Activated CD8-positive, alpha-beta T cell treated with anti-CD3 and anti-CD28 coated beads, Interleukin-2, amount 10 ng/mL, durations not matched to agents 7 days and 5 days (primary cell): ENCODE measurements at regions not wholly inside any gene's neighbourhood (a gene's known extent, or its start where the extent isn't known, plus 50 kb on each side); places are given as distances from the start of the nearest gene placed in this dataset.

ENCODE experiments used
- ATAC-seq: fragments of 150-1000 bp; cut with Tn5 transposase; one replicate; pipeline ENCODE4 v1.10.0; 2021; ENCODE audit warnings: moderate library complexity
- CTCF ChIA-PET: fragments of 350-600 bp; sonication (Branson Sonifier 250); formaldehyde crosslinking; loops from one replicate; lab custom pipeline; 2021; ENCODE audit warnings: antibody characterized with exemption; lab: Charles Lee
- POLR2A ChIA-PET: fragments of 350-600 bp; sonication (Branson Sonifier 250); formaldehyde crosslinking; loops from one replicate; lab custom pipeline; 2021; ENCODE audit warnings: antibody characterized with exemption; lab: Charles Lee
- DNase-seq: peaks from one replicate; pipeline ENCODE4 v3.0.0-alpha.2; 2020
- H3K27ac Mint-ChIP-seq: one replicate; pipeline ENCODE4 v1.8.0; 2021; ENCODE audit warnings: mild to moderate bottlenecking, mixed read lengths
- H3K27me3 Mint-ChIP-seq: one replicate; pipeline ENCODE4 v1.8.0; 2021; ENCODE audit warnings: low read depth, mixed read lengths
- H3K36me3 Mint-ChIP-seq: one replicate; pipeline ENCODE4 v1.8.0; 2021; ENCODE audit warnings: low read depth, mixed read lengths
- H3K4me1 Mint-ChIP-seq: one replicate; pipeline ENCODE4 v1.8.0; 2021; ENCODE audit warnings: low read depth, mixed read lengths
- H3K4me3 Mint-ChIP-seq: one replicate; pipeline ENCODE4 v1.8.0; 2021; ENCODE audit warnings: mild to moderate bottlenecking, mixed read lengths
- H3K9me3 Mint-ChIP-seq: one replicate; pipeline ENCODE4 v1.8.0; 2022; ENCODE audit warnings: mixed read lengths; ENCODE audit not compliant: insufficient read depth

- CTCF ChIA-PET, result interaction anchor here (0.7 to 2.2 kb wide), 6 partner anchors 189 to 352 kb away, joined by 3 to 13 read pairs (median 5); no protein-coding TSS in a partner anchor
- ATAC-seq, result peak; percentile 39
- no peak overlapping the region for H3K27ac Mint-ChIP-seq
- H3K4me1 Mint-ChIP-seq, result peaks cover 8% of the 10 kb centered on the region
- no peak for DNase-seq
- POLR2A ChIA-PET, result no interaction called here
- H3K9me3 Mint-ChIP-seq, result peaks cover 3% of the 10 kb centered on the region
- no peaks in the 10 kb centered on the region for H3K27me3 Mint-ChIP-seq
- H3K36me3 Mint-ChIP-seq, result no peaks in the 10 kb centered on the region
- H3K4me3 Mint-ChIP-seq, result no peak overlapping the region
Observed at GRCh38 chr6:155528982-155529453, 73.4 kb upstream of the NOX3 start.

DNA sequence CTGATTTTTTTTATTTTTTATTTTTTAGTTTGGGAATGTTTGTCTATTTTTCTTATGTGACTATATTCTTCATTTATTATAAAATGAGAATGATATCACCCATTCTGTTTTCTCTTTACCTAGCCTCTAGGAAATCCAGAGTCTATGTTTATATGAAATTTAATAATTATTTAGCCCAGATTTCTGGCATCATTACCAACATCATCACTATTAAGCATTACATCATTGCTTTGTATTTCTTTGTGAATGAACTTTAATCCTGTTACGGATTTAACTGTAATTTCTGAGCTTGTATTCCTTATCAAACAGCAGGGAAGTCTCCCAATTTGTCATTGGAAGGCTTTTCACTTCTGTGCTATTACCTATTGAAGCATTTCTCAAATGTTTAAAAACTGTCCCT, 72.7 kb upstream of the NOX3 start:
- H3K27ac Mint-ChIP-seq, result no peak overlapping the region
- DNase-seq (no peak), ATAC-seq (no peak)
- ChIA-PET POLR2A (no interaction called here), CTCF (interaction anchor here (0.9 to 2.2 kb wide), 4 partner anchors 188 to 213 kb away, joined by 3 to 13 read pairs (median 5); no protein-coding TSS in a partner anchor)
- no peak overlapping the region for H3K4me3 Mint-ChIP-seq
- H3K36me3 Mint-ChIP-seq, result no peaks in the 10 kb centered on the region
- peaks cover 8% of the 10 kb centered on the region for H3K4me1 Mint-ChIP-seq
- no peaks in the 10 kb centered on the region for H3K27me3 Mint-ChIP-seq
- peaks cover 3% of the 10 kb centered on the region for H3K9me3 Mint-ChIP-seq

DNA sequence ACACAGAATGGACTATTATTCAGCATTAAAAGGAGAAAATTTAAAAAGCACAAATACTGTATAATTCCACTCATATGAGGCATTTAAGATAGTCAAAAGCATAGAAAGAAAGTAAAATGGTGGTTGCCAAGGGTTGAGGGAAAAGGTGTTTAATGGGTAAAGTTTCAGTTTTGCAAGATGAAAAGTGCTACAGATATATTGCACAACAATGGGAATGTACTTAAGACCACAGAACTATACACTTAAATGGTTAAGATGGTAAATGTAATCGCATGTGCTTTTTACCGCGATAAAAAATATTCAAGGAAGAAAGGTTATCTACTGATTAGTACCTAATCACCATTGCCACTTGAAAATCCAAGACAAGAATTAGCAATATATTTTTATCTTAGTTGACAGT, 71.8 kb upstream of the NOX3 start:
- Mint-ChIP-seq H3K4me3 (no peak overlapping the region), H3K36me3 (no peaks in the 10 kb centered on the region), H3K4me1 (peaks cover 8% of the 10 kb centered on the region), H3K27ac (no peak overlapping the region), H3K27me3 (no peaks in the 10 kb centered on the region), H3K9me3 (peaks cover 3% of the 10 kb centered on the region)
- DNase-seq (no peak), ATAC-seq (no peak)
- POLR2A ChIA-PET, result no interaction called here
- CTCF ChIA-PET, result no interaction called here

DNA sequence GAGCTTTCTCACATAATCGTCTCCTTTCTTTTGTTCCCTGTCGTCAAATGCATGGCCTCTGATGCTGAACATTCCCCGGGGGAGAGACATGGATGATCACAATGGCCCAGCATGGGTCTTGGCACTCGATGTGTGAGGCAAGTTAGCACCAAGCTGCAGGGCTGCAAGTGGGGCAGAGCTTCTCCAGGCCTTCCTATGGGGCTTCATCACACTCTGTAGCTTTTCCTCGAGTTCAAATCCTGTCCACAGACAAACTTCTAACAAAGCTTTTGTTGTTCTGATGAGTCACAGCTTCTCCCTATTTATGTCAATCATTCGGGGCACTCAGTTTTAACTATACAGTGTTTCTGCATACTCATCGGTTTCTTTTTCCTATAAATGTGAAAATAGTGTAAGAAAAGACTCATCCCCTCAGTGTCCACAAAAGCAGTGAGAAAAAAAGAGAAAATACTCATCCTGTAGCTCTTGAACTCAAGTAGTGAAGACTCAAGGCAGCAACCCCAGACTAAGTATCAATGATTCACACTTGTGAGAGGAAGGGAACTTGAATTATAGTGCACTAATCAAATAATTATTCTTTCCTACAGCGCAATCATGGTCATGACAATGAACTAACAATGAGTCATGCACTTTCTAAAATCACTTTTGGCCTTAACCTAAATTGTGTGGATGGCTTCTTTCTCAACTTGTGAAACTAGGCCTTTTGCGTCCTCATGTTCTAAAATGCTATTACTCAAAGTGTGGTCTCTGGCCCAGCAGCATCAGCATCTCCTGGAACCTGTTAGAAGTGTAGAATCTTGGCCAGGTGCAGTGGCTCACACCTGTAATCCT, 68.4 kb upstream of the NOX3 start:
- POLR2A ChIA-PET, result no interaction called here
- no peak for DNase-seq
- CTCF ChIA-PET, result interaction anchor here (1.7 kb wide), 1 partner anchor 195 kb away, joined by 4 read pairs; no protein-coding TSS in a partner anchor
- H3K9me3 Mint-ChIP-seq, result peaks cover 3% of the 10 kb centered on the region
- no peak overlapping the region for H3K27ac Mint-ChIP-seq
- no peak for ATAC-seq
- no peaks in the 10 kb centered on the region for H3K27me3 Mint-ChIP-seq
- H3K4me1 Mint-ChIP-seq, result peaks cover 3% of the 10 kb centered on the region
- H3K4me3 Mint-ChIP-seq, result no peak overlapping the region
- H3K36me3 Mint-ChIP-seq, result no peaks in the 10 kb centered on the region

DNA sequence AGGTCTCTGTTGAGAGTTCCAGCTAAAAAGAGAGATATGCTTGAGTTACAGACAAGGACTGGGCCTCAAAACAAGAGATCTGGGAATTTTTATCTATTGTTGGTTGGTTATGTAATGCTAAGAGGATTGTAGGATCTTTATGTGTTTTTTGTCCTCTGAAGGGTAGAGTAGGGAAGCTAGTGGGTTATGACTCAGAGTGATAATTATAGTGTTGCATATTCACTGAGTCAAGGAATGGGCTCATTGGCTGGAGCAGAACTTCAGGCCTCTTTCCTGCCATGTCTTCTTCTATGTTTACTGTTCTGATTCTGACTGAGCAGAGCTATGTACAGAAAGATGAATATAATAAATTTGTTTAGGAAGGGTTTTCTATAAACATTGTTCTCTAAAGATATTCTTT, 66.1 kb upstream of the NOX3 start:
- Mint-ChIP-seq H3K27ac (no peak overlapping the region), H3K27me3 (no peaks in the 10 kb centered on the region), H3K4me1 (no peaks in the 10 kb centered on the region), H3K36me3 (no peaks in the 10 kb centered on the region), H3K4me3 (no peak overlapping the region), H3K9me3 (peaks cover 3% of the 10 kb centered on the region)
- DNase-seq (no peak), ATAC-seq (no peak)
- POLR2A ChIA-PET, result no interaction called here
- CTCF ChIA-PET, result interaction anchor here (1.0 kb wide), 1 partner anchor 194 kb away, joined by 4 read pairs; no protein-coding TSS in a partner anchor

DNA sequence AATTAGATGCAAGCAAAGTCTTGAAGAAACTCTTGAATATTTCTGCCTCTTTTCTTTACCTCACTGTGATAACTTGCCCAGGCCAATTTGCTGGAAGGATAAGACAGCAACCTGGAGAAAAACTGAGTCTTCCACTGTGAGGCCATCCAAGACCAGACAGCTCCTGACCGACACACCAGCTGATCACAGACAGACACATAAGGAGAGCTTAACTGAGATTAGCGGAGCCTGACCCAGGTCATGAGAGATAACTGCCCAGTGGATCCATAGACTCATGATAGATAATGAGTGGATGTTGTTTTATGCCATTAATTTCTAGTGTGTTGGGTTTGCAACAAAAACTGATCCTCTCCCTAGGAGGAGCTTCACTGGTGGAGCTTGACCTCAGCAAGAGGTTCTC, 64.4 kb upstream of the NOX3 start:
- Mint-ChIP-seq H3K36me3 (no peaks in the 10 kb centered on the region), H3K4me1 (no peaks in the 10 kb centered on the region), H3K27ac (no peak overlapping the region), H3K4me3 (no peak overlapping the region), H3K9me3 (peaks cover 4% of the 10 kb centered on the region), H3K27me3 (no peaks in the 10 kb centered on the region)
- CTCF ChIA-PET, result interaction anchor here (1.6 kb wide), 1 partner anchor 191 kb away, joined by 3 read pairs; no protein-coding TSS in a partner anchor
- DNase-seq (no peak), ATAC-seq (no peak)
- POLR2A ChIA-PET, result no interaction called here

DNA sequence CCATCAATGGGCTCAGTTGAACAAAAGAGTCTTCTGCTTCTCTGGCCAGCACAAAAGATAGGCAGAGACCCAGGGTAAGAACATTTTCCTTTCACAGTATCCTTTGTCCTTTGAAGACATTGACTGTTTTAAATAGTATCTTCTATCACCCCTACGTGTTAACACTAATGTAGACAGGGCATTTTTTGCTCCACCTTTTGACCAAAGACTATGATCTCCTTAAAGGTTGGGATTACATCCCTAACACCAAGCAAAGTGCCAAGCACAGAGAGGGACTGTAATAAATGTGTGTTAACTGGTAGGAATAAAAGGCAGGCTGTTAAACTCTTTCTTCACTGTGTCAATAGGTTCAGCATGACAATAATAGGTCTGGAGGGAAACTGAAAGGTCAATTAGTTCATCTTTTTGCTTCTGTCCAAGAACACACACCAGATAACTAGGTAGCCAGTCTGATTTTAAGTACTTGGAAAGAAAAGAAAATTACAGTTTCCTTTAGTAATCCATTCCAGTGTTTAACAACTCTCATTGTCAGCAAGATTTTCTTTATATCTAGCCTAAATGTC, 63.6 kb upstream of the NOX3 start:
- peaks cover 4% of the 10 kb centered on the region for H3K9me3 Mint-ChIP-seq
- no peak for DNase-seq
- ChIA-PET POLR2A (no interaction called here), CTCF (no interaction called here)
- no peaks in the 10 kb centered on the region for H3K27me3 Mint-ChIP-seq
- no peak overlapping the region for H3K4me3 Mint-ChIP-seq
- H3K27ac Mint-ChIP-seq, result no peak overlapping the region
- H3K4me1 Mint-ChIP-seq, result no peaks in the 10 kb centered on the region
- no peaks in the 10 kb centered on the region for H3K36me3 Mint-ChIP-seq
- no peak for ATAC-seq

- Mint-ChIP-seq H3K27ac (no peak overlapping the region), H3K27me3 (no peaks in the 10 kb centered on the region), H3K4me3 (no peak overlapping the region), H3K4me1 (no peaks in the 10 kb centered on the region), H3K9me3 (peaks cover 6% of the 10 kb centered on the region), H3K36me3 (no peaks in the 10 kb centered on the region)
- ChIA-PET POLR2A (no interaction called here), CTCF (no interaction called here)
- no peak for DNase-seq
- no peak for ATAC-seq
Observed at GRCh38 chr6:155517294-155517693, 61.7 kb upstream of the NOX3 start.

- CTCF ChIA-PET, result no interaction called here
- DNase-seq, result no peak
- Mint-ChIP-seq H3K36me3 (no peaks in the 10 kb centered on the region), H3K9me3 (peaks cover 6% of the 10 kb centered on the region), H3K27me3 (no peaks in the 10 kb centered on the region), H3K4me1 (no peaks in the 10 kb centered on the region), H3K4me3 (no peak overlapping the region), H3K27ac (no peak overlapping the region)
- POLR2A ChIA-PET, result no interaction called here
- no peak for ATAC-seq
Observed at GRCh38 chr6:155510879-155511278, 55.2 kb upstream of the NOX3 start.

DNA sequence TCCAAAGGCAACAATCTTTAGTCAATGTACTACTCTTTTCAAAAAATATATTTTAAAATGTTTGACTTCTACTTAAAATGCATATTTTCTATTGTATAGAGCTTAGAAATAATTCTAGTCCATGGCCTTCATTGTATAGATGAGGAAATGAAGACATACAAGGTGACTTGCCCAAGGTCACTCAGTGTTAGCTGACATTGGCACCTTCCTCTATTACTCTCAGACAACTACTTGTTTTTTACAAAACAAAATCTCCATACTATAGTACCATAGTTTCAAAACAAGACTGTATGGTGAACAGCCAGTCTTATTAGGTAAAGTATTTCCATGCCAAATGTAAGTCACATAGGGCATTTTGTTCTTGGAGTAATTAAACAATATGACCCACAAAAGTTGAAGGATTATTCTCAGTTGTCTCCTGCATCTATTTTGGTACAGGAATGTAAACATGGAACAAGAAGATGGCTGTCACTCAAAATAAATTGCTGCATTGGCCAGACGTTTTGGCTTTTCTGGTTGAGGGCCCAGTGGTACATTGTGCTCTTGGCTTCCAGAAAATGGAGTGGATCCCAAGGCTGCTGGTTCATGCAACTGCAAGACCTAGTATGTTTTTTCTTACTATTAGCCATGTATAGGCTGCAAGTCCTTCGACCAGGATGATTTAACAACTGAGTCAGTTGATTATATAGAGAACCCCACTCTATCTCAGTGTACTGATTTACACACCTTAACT, 54.3 kb upstream of the NOX3 start:
- no peaks in the 10 kb centered on the region for H3K27me3 Mint-ChIP-seq
- no peak overlapping the region for H3K27ac Mint-ChIP-seq
- H3K4me1 Mint-ChIP-seq, result no peaks in the 10 kb centered on the region
- H3K4me3 Mint-ChIP-seq, result no peak overlapping the region
- DNase-seq, result no peak
- no peak for ATAC-seq
- ChIA-PET POLR2A (no interaction called here), CTCF (no interaction called here)
- peaks cover 6% of the 10 kb centered on the region for H3K9me3 Mint-ChIP-seq
- H3K36me3 Mint-ChIP-seq, result no peaks in the 10 kb centered on the region

GRCh38 chr6:155505608-155505989, 50.0 kb upstream of the NOX3 start:
- no peaks in the 10 kb centered on the region for H3K9me3 Mint-ChIP-seq
- ChIA-PET POLR2A (interaction anchor here (0.7 kb wide), 1 partner anchor 190 kb away, joined by 3 read pairs; no protein-coding TSS in a partner anchor), CTCF (interaction anchor here (1.3 to 1.4 kb wide), 2 partner anchors 10 to 39 kb away, joined by 3 read pairs; no protein-coding TSS in a partner anchor)
- H3K27ac Mint-ChIP-seq, result no peak overlapping the region
- H3K27me3 Mint-ChIP-seq, result no peaks in the 10 kb centered on the region
- no peak for DNase-seq
- no peak for ATAC-seq
- no peak overlapping the region for H3K4me3 Mint-ChIP-seq
- no peaks in the 10 kb centered on the region for H3K36me3 Mint-ChIP-seq
- H3K4me1 Mint-ChIP-seq, result no peaks in the 10 kb centered on the region
